Neutrophil (primary cell): ENCODE measurements at regions not wholly inside any gene's neighbourhood (a gene's known extent, or its start where the extent isn't known, plus 50 kb on each side); places are given as distances from the start of the nearest gene placed in this dataset.
"Not testable (repeated sequence)": the region's sequence is repeated elsewhere in the genome, so short reads cannot be mapped to it uniquely, and the experiment has no call there.

ENCODE experiments used
- H3K27ac ChIP-seq: fragments of 200-600 bp; sonication (generic); 2 replicates; pipeline ENCODE4 v1.5.1; 2016; ENCODE audit warnings: mild to moderate bottlenecking, moderate library complexity
- H3K27me3 ChIP-seq: fragments of 200-600 bp; sonication (generic); 2 replicates; pipeline ENCODE4 v1.6.0; 2016; ENCODE audit warnings: mild to moderate bottlenecking
- H3K36me3 ChIP-seq: fragments of 200-600 bp; sonication (generic); 2 replicates; pipeline ENCODE4 v1.5.1; 2017
- H3K4me1 ChIP-seq, 2 experiments: fragments of 200-600 bp in 1 of 2; sonication (generic) in 1 of 2; 1 replicate in 1 of 2; 2 replicates in 1 of 2; pipeline versions ENCODE4 v1.5.1 to v1.6.1; 2013 to 2016; ENCODE audit warnings: low read depth in 1 of 2, low read length in 1 of 2, mild to moderate bottlenecking in 1 of 2, moderate library complexity in 1 of 2; ENCODE audit not compliant: control insufficient read depth in 1 of 2, insufficient read depth in 1 of 2
- H3K4me3 ChIP-seq, 2 experiments: fragments of 200-600 bp in 1 of 2; sonication (generic) in 1 of 2; 1 replicate in 1 of 2; 2 replicates in 1 of 2; pipeline ENCODE4 v1.5.1; 2013 to 2016; ENCODE audit warnings: low read depth in 1 of 2, low read length in 1 of 2, mild to moderate bottlenecking in 1 of 2, moderate library complexity in 1 of 2
- H3K9me3 ChIP-seq: fragments of 200-600 bp; sonication (generic); 2 replicates; pipeline ENCODE4 v1.5.1; 2016
- TF ChIP-seq, protein P1 (sequence below): fragments of 200-600 bp; sonication (generic); IDR thresholded peaks from 2 replicates; pipeline ENCODE4 v1.5.1; 2016; ENCODE audit warnings: antibody characterized with exemption

DNA sequence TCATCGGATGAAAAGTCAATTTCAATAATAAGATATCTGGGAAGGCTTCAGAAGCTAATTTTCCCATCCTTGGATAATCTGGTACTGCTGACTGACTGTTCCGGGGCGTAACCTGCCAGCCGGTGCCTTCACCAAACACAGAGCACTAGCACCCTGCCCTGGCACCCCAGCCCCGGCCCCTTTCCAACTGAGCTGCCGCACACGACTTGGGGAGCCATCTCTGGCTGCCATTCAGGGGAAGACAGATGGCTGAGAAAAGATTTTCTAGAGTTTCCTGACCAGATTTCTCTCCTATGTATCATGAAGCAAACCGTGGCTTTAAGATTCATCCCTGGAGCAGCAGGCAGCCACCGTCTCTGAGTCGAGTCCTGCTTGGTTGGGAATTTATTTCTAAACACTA, 96.0 kb upstream of the SYT6 start:
- H3K27ac ChIP-seq: no peak overlapping the region
- H3K27me3 ChIP-seq: no peaks in the 10 kb centered on the region
- TF ChIP-seq, protein P1, sequence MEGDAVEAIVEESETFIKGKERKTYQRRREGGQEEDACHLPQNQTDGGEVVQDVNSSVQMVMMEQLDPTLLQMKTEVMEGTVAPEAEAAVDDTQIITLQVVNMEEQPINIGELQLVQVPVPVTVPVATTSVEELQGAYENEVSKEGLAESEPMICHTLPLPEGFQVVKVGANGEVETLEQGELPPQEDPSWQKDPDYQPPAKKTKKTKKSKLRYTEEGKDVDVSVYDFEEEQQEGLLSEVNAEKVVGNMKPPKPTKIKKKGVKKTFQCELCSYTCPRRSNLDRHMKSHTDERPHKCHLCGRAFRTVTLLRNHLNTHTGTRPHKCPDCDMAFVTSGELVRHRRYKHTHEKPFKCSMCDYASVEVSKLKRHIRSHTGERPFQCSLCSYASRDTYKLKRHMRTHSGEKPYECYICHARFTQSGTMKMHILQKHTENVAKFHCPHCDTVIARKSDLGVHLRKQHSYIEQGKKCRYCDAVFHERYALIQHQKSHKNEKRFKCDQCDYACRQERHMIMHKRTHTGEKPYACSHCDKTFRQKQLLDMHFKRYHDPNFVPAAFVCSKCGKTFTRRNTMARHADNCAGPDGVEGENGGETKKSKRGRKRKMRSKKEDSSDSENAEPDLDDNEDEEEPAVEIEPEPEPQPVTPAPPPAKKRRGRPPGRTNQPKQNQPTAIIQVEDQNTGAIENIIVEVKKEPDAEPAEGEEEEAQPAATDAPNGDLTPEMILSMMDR: no peak
- H3K9me3 ChIP-seq: no peaks in the 10 kb centered on the region
- no peak overlapping the region for H3K4me3 ChIP-seq
- H3K36me3 ChIP-seq: no peaks in the 10 kb centered on the region
- no peaks in the 10 kb centered on the region for H3K4me1 ChIP-seq

DNA sequence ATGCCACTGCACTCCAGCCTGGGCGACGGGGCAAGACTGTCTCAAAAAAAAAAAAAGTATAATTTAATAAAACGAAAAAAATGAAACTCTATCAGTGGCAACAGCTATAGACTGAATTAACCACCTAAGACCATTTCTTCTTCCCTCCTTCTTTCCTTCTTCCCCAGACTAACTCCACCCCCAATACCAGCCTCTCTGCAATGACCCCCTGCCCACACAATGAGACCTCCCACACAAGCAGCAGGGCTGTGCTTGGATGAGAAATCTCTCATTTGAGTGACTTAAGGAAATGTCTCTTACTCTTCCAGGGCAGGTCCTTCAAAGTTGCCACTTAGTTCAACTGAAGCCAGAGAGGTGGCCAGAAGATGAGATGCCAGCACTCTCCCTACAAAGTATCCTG, 94.5 kb upstream of the SYT6 start:
- no peaks in the 10 kb centered on the region for H3K9me3 ChIP-seq
- H3K4me1 ChIP-seq: no peaks in the 10 kb centered on the region
- H3K36me3 ChIP-seq: no peaks in the 10 kb centered on the region
- no peak overlapping the region for H3K27ac ChIP-seq
- TF ChIP-seq, protein P1: no peak
- H3K27me3 ChIP-seq: no peaks in the 10 kb centered on the region
- H3K4me3 ChIP-seq: no peak overlapping the region

DNA sequence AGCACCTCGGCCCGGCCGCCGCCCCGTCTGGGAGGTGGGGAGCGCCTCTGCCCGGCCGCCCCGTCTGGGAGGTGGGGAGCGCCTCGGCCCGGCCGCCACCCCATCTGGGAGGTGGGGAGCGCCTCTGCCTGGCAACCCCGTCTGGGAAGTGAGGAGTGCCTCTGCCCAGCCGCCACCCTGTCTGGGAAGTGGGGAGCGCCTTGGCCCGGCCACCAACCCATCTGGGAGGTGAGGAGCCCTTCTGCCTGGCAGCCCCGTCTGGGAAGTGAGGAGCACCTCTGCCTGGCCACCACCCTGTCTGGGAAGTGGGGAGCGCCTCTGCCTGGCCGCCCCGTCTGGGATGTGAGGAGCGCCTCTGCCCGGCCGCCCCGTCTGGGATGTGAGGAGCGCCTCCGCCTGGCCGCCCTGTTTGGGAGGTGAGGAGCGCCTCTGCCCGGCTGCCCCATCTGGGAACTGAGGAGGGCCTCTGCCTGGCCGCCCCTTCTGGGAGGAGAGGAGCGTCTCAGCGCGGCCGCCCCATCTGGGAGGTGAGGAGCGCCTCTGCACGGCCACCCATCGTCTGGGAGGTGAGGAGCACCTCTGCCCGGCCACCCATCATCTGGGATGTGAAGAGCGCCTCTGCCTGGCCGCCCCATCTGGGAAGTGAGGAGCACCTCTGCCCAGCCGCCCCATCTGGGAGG, 89.0 kb upstream of the SYT6 start:
- H3K4me1 ChIP-seq, H3K9me3 ChIP-seq, H3K27ac ChIP-seq, H3K36me3 ChIP-seq, H3K27me3 ChIP-seq, H3K4me3 ChIP-seq: not testable (repeated sequence)

DNA sequence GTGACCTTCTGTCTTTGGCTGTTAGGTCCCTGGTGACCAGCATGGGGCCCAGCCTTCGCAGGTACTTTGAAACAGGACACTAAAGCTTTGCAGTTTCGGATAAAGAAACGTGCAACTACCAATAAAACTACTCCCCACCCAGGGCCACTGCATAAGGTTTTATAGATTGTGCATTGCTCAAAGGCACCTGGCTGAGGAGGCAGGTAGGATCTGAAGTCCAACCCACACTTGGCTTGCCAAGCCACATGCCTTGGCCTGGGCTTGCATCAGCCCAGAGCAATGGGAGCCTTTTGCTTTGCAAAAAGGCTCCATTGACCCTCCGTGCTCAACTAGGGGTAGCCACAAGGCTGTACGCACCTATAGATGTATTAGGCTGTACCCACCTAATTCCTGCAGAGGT, 84.4 kb upstream of the SYT6 start:
- Histone ChIP-seq H3K9me3 (no peaks in the 10 kb centered on the region), H3K27ac (no peak overlapping the region), H3K36me3 (no peaks in the 10 kb centered on the region), H3K4me3 (no peak overlapping the region), H3K4me1 (no peaks in the 10 kb centered on the region), H3K27me3 (peaks cover 11% of the 10 kb centered on the region)
- TF ChIP-seq, protein P1: no peak

DNA sequence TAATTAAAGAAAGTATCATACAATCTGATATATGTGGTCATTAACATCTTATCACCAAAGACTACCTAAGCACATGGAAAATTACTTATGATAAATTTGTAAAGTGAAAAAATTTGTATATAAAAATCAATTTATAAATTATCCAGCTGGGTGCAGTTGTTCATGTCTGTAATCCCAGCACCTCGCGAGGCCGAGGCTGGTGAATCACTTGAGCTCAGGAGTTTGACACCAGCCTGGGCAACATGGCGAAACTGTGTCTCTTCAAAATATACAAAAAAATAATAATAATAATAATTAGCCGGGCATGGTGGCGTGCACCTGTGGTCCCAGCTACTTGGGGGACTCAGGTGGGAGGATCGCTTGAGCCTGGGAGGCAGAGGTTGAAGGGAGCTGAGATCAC, 82.8 kb upstream of the SYT6 start:
- Histone ChIP-seq H3K36me3 (no peaks in the 10 kb centered on the region), H3K27me3 (peaks cover 11% of the 10 kb centered on the region), H3K27ac (no peak overlapping the region), H3K9me3 (no peaks in the 10 kb centered on the region), H3K4me3 (no peak overlapping the region), H3K4me1 (no peaks in the 10 kb centered on the region)
- TF ChIP-seq, protein P1: no peak

DNA sequence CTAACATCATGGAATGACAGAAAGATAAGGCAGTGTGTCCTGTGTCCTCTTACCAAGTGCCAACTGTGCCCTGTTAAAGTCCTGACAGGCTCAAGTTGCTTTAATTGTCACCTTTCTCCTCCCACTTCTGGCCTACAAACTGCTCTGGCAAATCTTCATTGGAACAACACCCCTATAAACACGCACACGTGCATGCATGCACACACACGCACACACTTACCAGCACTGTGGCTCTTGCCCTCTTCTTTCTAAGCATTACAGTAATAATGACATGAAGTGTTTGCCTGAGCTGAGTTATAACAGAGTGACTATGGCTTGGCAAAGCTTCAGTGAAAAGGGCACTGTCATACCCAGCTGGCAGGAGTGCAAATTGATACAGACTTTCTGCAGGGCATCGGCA, 82.3 kb upstream of the SYT6 start:
- TF ChIP-seq, protein P1: no peak
- Histone ChIP-seq H3K9me3 (no peaks in the 10 kb centered on the region), H3K27me3 (peaks cover 11% of the 10 kb centered on the region), H3K27ac (no peak overlapping the region), H3K4me3 (no peak overlapping the region), H3K4me1 (no peaks in the 10 kb centered on the region), H3K36me3 (no peaks in the 10 kb centered on the region)
